SU-DHL-6 (cell line): ENCODE measurements at regions not wholly inside any gene's neighbourhood (a gene's known extent, or its start where the extent isn't known, plus 50 kb on each side); places are given as distances from the start of the nearest gene placed in this dataset.

ENCODE experiments used
- EZH2phosphoT487 ChIP-seq: fragments of 200-600 bp; sonication (generic), shearing (Covaris generic); conservative IDR thresholded peaks from 2 replicates; pipeline ENCODE4 v1.6.1; 2018; ENCODE audit warnings: mild to moderate bottlenecking, antibody characterized with exemption, low read length, moderate library complexity, mixed read lengths
- TF ChIP-seq, protein P1 (sequence below): fragments of 200-600 bp; sonication (generic); IDR thresholded peaks from one replicate; pipeline ENCODE4 v1.5.1; 2017; ENCODE audit warnings: antibody characterized with exemption, mild to moderate bottlenecking, low read length, moderate library complexity; ENCODE audit not compliant: insufficient read depth, poor library complexity, severe bottlenecking

DNA sequence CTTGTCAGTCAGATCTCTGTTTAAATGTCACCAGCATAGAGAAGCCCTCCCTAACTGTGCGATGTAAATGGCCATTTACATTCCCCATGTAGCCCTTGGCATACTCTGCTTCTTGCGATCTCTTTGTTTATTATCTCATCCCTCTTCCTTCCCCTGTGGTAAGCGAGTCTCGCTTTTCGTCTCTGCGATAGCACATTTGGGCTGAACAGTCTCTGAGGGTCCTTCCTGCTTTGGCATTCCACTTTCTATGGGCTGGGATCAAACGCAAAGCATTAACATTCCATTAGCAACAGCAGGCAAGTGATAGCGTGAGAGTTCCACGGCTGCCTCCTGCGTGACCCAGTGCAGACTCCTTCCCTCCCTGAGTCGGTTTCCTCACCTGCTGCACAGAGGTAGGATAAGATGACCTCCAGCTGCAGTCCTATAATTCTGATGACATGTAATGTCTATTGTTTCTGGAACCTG, 61.4 kb upstream of the TUNAR start:
- TF ChIP-seq, protein P1, sequence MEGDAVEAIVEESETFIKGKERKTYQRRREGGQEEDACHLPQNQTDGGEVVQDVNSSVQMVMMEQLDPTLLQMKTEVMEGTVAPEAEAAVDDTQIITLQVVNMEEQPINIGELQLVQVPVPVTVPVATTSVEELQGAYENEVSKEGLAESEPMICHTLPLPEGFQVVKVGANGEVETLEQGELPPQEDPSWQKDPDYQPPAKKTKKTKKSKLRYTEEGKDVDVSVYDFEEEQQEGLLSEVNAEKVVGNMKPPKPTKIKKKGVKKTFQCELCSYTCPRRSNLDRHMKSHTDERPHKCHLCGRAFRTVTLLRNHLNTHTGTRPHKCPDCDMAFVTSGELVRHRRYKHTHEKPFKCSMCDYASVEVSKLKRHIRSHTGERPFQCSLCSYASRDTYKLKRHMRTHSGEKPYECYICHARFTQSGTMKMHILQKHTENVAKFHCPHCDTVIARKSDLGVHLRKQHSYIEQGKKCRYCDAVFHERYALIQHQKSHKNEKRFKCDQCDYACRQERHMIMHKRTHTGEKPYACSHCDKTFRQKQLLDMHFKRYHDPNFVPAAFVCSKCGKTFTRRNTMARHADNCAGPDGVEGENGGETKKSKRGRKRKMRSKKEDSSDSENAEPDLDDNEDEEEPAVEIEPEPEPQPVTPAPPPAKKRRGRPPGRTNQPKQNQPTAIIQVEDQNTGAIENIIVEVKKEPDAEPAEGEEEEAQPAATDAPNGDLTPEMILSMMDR = no peak
- TF ChIP-seq EZH2phosphoT487 = no peak
